IPS DF 6.9 (cell line): ENCODE measurements at regions not wholly inside any gene's neighbourhood (a gene's known extent, or its start where the extent isn't known, plus 50 kb on each side); places are given as distances from the start of the nearest gene placed in this dataset.

Experiments used
- DNase-seq: peaks from one replicate; pipeline ENCODE4 v3.0.0-alpha.2; 2013; ENCODE audit warnings: low read depth, low spot score
- H3K27ac ChIP-seq: one replicate; pipeline ENCODE4 v1.5.1; 2013; ENCODE audit warnings: low read length, control low read depth
- H3K27me3 ChIP-seq: 2 replicates; pipeline ENCODE4 v1.6.1; 2013; ENCODE audit warnings: mild to moderate bottlenecking, low read length; ENCODE audit not compliant: control insufficient read depth, insufficient read depth
- H3K36me3 ChIP-seq: 2 replicates; pipeline ENCODE4 v1.6.1; 2013; ENCODE audit warnings: low read length; ENCODE audit not compliant: control insufficient read depth, insufficient read depth
- H3K4me1 ChIP-seq: 2 replicates; pipeline ENCODE4 v1.6.1; 2013; ENCODE audit warnings: low read length; ENCODE audit not compliant: control insufficient read depth, insufficient read depth
- H3K4me3 ChIP-seq: 2 replicates; pipeline ENCODE4 v1.5.1; 2013; ENCODE audit warnings: mild to moderate bottlenecking, low read length
- H3K9me3 ChIP-seq: 2 replicates; pipeline ENCODE4 v1.6.1; 2013; ENCODE audit warnings: low read length, inconsistent platforms; ENCODE audit not compliant: control insufficient read depth, insufficient read depth
- WGBS: extraction: QIAGEN DNeasy Blood & Tissue Kit; methylation state at CpG from one replicate; pipeline ENCODE4 v1.1.7; 2013; ENCODE audit warnings: mixed read lengths, missing lambda C conversion rate; ENCODE audit not compliant: insufficient read length, insufficient coverage; 5-methylcytosine and 5-hydroxymethylcytosine counted together

DNA sequence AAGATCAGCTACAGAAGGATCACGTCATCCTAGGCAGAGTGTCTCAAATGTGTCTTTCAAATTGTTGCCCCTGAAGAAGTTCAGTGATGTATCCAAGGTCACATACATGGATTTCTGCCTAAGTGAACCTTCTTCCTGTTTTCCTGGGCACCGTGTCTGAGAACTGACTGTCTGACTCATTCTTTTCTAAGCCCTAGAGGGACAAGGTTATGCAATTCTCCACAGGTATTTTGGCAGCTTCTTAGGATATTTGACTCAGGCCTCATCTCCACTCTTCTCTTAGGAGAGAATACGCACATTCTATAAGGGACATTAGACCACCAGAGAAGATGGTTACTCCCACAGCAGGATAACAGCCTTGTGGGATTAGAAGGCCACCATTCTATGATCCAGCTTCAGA lies 391.9 kb upstream of the THBS1 start:
- Histone ChIP-seq H3K9me3 (no peaks in the 10 kb centered on the region), H3K4me1 (no peaks in the 10 kb centered on the region), H3K4me3 (no peak overlapping the region), H3K36me3 (no peaks in the 10 kb centered on the region), H3K27me3 (no peaks in the 10 kb centered on the region), H3K27ac (no peak overlapping the region)
- WGBS: no CpG with 5 or more reads among the region's 3 CpGs
- no peak for DNase-seq

DNA sequence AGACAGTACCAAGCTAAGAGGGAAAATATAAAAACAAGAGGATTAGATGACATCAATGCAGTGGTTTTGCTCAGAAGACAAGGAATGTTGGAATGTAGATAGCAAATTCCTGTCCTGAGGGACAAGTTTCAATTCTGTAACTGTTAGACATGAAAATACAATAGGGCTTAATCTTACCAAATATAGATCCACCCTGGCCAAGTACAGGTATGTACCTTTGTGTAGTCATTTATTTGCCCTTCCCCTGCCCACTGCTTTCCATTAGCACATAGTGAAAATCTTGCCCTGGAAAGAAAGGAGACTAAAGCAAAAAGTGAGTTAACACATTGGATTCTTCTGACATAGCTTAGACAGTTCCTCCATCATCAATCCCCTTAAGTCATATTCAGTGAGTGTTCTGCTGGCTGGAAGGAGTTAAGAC lies 389.0 kb upstream of the THBS1 start:
- H3K4me3 ChIP-seq: no peak overlapping the region
- DNase-seq: no peak
- H3K27me3 ChIP-seq: no peaks in the 10 kb centered on the region
- H3K9me3 ChIP-seq: no peaks in the 10 kb centered on the region
- H3K36me3 ChIP-seq: no peaks in the 10 kb centered on the region
- H3K27ac ChIP-seq: no peak overlapping the region
- no peaks in the 10 kb centered on the region for H3K4me1 ChIP-seq

DNA sequence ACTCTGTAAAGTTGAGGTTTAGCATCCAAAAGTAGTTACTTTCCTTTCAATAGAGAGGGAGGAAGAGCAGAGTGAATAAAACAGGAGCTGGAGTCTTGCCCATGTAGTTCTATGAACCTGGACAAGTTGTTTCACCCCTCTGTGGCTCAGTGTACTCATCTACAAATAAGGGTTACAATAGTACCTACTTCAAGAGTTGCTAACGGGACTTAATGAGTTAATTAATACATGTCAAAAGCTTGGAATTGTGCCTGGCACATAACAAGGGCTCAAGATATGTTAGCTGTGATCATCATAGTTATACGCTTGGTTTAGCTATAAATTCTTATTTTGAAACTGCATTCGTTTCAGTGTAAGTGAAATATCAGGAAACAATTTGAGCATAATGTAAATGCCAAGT lies 388.5 kb upstream of the THBS1 start:
- DNase-seq: no peak
- Histone ChIP-seq H3K4me1 (no peaks in the 10 kb centered on the region), H3K27me3 (no peaks in the 10 kb centered on the region), H3K36me3 (no peaks in the 10 kb centered on the region), H3K27ac (no peak overlapping the region), H3K9me3 (no peaks in the 10 kb centered on the region), H3K4me3 (no peak overlapping the region)
- no CpG with 5 or more reads among the region's 3 CpGs for WGBS

- no peaks in the 10 kb centered on the region for H3K36me3 ChIP-seq
- WGBS: 100% methylated on average over 1 of the region's 3 CpGs
- no peak for DNase-seq
- H3K4me1 ChIP-seq: no peaks in the 10 kb centered on the region
- H3K4me3 ChIP-seq: no peak overlapping the region
- no peaks in the 10 kb centered on the region for H3K9me3 ChIP-seq
- no peaks in the 10 kb centered on the region for H3K27me3 ChIP-seq
- no peak overlapping the region for H3K27ac ChIP-seq
These were observed 387.8 kb upstream of the THBS1 start for GRCh38 chr15:39192979-39193560.

GRCh38 chr15:39193611-39194010 lies 387.3 kb upstream of the THBS1 start:
- no peak overlapping the region for H3K27ac ChIP-seq
- H3K4me3 ChIP-seq: no peak overlapping the region
- no peaks in the 10 kb centered on the region for H3K36me3 ChIP-seq
- no peaks in the 10 kb centered on the region for H3K27me3 ChIP-seq
- DNase-seq: no peak
- WGBS: no CpG with 5 or more reads among the region's 2 CpGs
- H3K4me1 ChIP-seq: no peaks in the 10 kb centered on the region
- H3K9me3 ChIP-seq: no peaks in the 10 kb centered on the region

DNA sequence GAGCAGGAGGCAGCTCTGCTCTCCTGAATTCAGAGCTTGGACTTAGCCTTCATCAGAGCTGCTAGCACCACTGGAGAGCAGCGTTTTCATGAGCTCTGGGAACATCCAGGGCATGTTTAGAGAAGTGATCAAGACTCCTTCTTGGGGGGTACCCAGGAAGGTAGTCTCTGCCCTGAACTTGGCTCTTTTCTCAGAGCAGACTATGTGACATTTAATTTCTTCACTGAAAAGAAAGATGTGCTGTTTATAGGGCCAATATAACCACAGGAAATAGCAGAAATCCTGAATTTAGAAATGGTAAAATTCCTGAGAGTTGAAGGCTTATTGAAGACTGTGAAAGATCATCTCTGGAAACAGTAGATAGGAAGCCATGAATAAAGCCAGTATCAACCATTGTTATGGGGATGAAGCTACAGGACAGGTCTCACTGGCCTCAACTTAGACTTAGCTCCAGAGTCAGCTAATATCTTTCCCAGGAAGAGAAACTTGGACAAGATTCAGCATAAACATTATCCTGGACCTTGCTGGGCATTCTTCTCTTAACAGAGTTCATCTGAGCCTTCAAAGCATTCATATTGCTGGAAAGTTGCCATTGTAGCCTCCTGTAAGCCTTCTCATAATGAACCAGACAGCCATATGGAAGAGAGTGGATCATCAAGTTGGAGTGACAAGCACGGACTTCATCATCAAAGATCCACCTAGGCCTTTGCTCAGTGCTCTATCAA lies 386.6 kb upstream of the THBS1 start:
- Histone ChIP-seq H3K36me3 (no peaks in the 10 kb centered on the region), H3K27ac (no peak overlapping the region), H3K4me1 (no peaks in the 10 kb centered on the region), H3K4me3 (no peak overlapping the region), H3K9me3 (no peaks in the 10 kb centered on the region), H3K27me3 (no peaks in the 10 kb centered on the region)
- DNase-seq: no peak
- no CpG with 5 or more reads among the region's 2 CpGs for WGBS

GRCh38 chr15:39195961-39196486 lies 384.9 kb upstream of the THBS1 start:
- H3K27me3 ChIP-seq: no peaks in the 10 kb centered on the region
- H3K4me3 ChIP-seq: no peak overlapping the region
- no peaks in the 10 kb centered on the region for H3K4me1 ChIP-seq
- H3K36me3 ChIP-seq: no peaks in the 10 kb centered on the region
- H3K27ac ChIP-seq: no peak overlapping the region
- WGBS: no CpG with 5 or more reads among the region's 3 CpGs
- no peak for DNase-seq
- no peaks in the 10 kb centered on the region for H3K9me3 ChIP-seq

- H3K9me3 ChIP-seq: no peaks in the 10 kb centered on the region
- no CpG with 5 or more reads among the region's 6 CpGs for WGBS
- DNase-seq: no peak
- no peaks in the 10 kb centered on the region for H3K4me1 ChIP-seq
- no peak overlapping the region for H3K4me3 ChIP-seq
- no peaks in the 10 kb centered on the region for H3K27me3 ChIP-seq
- no peak overlapping the region for H3K27ac ChIP-seq
- H3K36me3 ChIP-seq: no peaks in the 10 kb centered on the region
These were observed 382.6 kb upstream of the THBS1 start for GRCh38 chr15:39198044-39199000.

GRCh38 chr15:39199076-39199475 lies 381.8 kb upstream of the THBS1 start:
- H3K9me3 ChIP-seq: no peaks in the 10 kb centered on the region
- no peaks in the 10 kb centered on the region for H3K4me1 ChIP-seq
- no peaks in the 10 kb centered on the region for H3K36me3 ChIP-seq
- WGBS: no CpG with 5 or more reads among the region's 2 CpGs
- no peak for DNase-seq
- no peak overlapping the region for H3K4me3 ChIP-seq
- H3K27ac ChIP-seq: no peak overlapping the region
- H3K27me3 ChIP-seq: no peaks in the 10 kb centered on the region

DNA sequence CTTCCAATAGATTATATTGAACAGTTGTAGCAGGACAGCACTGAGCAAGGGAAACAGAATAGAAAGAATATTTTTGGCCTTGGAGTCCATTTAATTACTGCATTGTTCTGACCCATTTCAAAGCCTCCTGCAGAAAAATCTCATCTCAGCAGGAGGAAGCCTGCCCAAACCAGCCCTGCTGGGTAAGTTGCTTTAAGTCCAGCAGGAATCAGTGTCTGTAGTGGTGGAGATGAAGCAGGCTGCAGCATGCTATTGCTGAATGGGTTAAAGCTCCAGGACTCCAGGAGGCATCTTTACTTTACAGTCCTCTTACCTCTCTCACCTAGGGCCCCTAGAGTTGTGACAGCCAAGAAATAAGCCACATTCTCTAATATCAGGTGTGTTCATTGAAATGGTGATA lies 380.3 kb upstream of the THBS1 start:
- no peaks in the 10 kb centered on the region for H3K4me1 ChIP-seq
- no peak overlapping the region for H3K27ac ChIP-seq
- no peaks in the 10 kb centered on the region for H3K27me3 ChIP-seq
- no peak for DNase-seq
- no peak overlapping the region for H3K4me3 ChIP-seq
- no peaks in the 10 kb centered on the region for H3K9me3 ChIP-seq
- no peaks in the 10 kb centered on the region for H3K36me3 ChIP-seq
